Inferior parietal cortex (tissue), 1 donor: ENCODE measurements at regions not wholly inside any gene's neighbourhood (a gene's known extent, or its start where the extent isn't known, plus 50 kb on each side); places are given as distances from the start of the nearest gene placed in this dataset.
"Not testable (repeated sequence)": the region's sequence is repeated elsewhere in the genome, so short reads cannot be mapped to it uniquely, and the experiment has no call there.

Experiments
- DNase-seq: peaks from one replicate; pipeline ENCODE4 v3.0.0-alpha.2; 2016; ENCODE audit errors: extremely low spot score

- no peak for DNase-seq
Observed at GRCh38 chrX:78822157-78822690, 74.7 kb downstream of the LPAR4 start.

DNA sequence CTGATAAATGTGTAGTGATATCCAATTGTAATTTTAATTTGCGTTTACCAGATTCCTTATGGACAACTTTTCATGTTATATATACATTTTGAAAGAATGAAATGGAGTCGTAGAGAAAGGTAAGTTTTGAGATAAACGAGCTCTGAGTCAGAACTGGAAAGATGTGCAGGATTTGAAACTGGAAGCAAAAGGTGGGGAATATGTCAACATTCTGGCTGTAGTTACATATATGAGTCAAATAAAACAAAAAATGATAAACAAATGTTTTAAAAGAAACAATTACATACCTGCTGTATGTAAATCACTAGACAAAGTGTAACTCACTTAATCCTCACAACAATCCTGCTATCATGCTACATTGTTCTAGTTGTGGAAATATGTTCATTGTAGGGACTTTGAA, 84.0 kb downstream of the LPAR4 start:
- no peak for DNase-seq

GRCh38 chrX:78838709-78839108, 91.2 kb downstream of the LPAR4 start:
- no peak for DNase-seq

GRCh38 chrX:78839711-78840110, 92.2 kb downstream of the LPAR4 start:
- no peak for DNase-seq

GRCh38 chrX:78844218-78844617, 96.7 kb downstream of the LPAR4 start:
- DNase-seq, result not testable (repeated sequence)

DNA sequence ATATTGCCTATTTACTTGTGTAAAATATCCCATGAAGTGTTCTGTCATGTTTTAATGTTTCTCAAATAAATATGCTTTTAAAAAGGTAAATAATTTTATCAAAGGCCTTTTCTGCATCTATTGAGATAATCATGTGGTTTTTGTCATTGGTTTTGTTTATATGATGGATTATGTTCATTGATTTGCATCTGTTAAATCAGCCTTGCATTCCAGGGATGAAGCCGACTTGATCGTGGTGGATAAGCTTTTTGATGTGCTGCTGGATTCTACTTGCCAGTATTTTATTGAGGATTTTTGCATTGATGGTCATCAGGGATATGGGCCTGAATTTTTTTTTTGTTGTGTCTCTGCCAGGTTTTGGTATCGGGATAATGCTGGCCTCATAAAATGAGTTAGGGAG, 63.9 kb upstream of the P2RY10 start:
- not testable (repeated sequence) for DNase-seq

DNA sequence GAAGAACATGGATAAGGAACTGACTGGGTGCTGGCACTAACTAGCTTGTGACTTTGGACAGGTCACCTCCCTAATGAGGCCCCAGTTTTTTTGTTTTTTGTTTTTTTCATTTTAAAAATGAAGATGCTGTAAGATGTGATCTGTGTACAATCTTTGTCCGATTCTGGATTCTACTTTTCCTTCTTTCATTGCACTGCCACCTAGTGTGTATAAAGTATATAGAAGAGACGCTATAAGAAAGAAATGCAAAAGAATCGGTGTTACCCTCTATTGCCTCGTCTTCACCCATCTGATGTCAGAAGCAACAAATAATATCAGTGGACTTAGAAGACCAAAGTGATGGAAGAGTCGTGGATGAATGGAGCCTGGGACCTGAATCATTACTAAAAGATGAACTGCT, 58.6 kb upstream of the P2RY10 start:
- peak; percentile 5 for DNase-seq
